HCT116 (cell line): ENCODE measurements at regions not wholly inside any gene's neighbourhood (a gene's known extent, or its start where the extent isn't known, plus 50 kb on each side); places are given as distances from the start of the nearest gene placed in this dataset.

Source experiments
- ATAC-seq: fragments of 200-7000 bp; cut with Tn5 transposase; 2 replicates; pipeline ENCODE4 v1.9.1; 2020; ENCODE audit warnings: mild to moderate bottlenecking, moderate library complexity
- BruUV-seq: library from RNA; stranded (reverse); fragments of 400-500 nt; replicated peaks from 2 replicates; lab custom pipeline; 2021; lab: Mats Ljungman, UMichigan
- CTCF ChIA-PET: fragments of 300-600 bp; sonication (Branson Sonifier 250); formaldehyde crosslinking; loops from one replicate; lab custom pipeline; 2021; ENCODE audit warnings: antibody characterized with exemption; lab: Charles Lee
- POLR2A ChIA-PET: fragments of 300-600, 350-600 bp; sonication (Branson Sonifier 250); formaldehyde crosslinking; loops from one replicate; lab custom pipeline; 2021; ENCODE audit warnings: antibody characterized with exemption; lab: Charles Lee
- RAD21 ChIA-PET, 2 experiments: fragments of 300-600 bp; sonication (Branson Sonifier 250); formaldehyde crosslinking; loops; one replicate each; lab custom pipeline; 2023; ENCODE audit warnings: low total read pairs in 2 of 2; ENCODE audit not compliant: uncharacterized antibody in 2 of 2, unreplicated experiment in 2 of 2, low non-redundant PET in 1 of 2; lab: Charles Lee
- DNase-seq: peaks from one replicate; pipeline ENCODE4 v3.0.0-alpha.2; 2010; ENCODE audit warnings: low read depth, low spot score
- H2AFZ ChIP-seq: fragments of 200-600 bp; shearing (Covaris generic), sonication (generic); 2 replicates; pipeline ENCODE4 v1.6.1; 2017; ENCODE audit warnings: low read depth, mixed run types, mixed read lengths, antibody characterized with exemption, low read length; ENCODE audit not compliant: poor library complexity, severe bottlenecking
- H3K27ac ChIP-seq: 2 replicates; pipeline ENCODE4 v1.5.1; 2012; ENCODE audit warnings: low read depth, low read length
- H3K27me3 ChIP-seq: fragments of 200-600 bp; sonication (generic); 2 replicates; pipeline ENCODE4 v1.6.1; 2016; ENCODE audit warnings: mixed run types, low read length, mixed read lengths; ENCODE audit not compliant: insufficient read depth
- H3K36me3 ChIP-seq, 2 experiments: fragments of 200-500 bp in 1 of 2; fragments of 200-600 bp in 1 of 2; sonication (Bioruptor generic) in 1 of 2; sonication (generic) in 1 of 2; 2 replicates each; pipeline versions ENCODE4 v1.5.1 to v1.6.1; 2014 to 2016; ENCODE audit warnings: low read length in 2 of 2, inconsistent platforms in 1 of 2, mixed read lengths in 1 of 2, mixed run types in 1 of 2; ENCODE audit not compliant: insufficient read depth in 2 of 2, control insufficient read depth in 1 of 2
- H3K4me1 ChIP-seq, 2 experiments: fragments of 200-600 bp in 1 of 2; sonication (generic) in 1 of 2; 2 replicates each; pipeline versions ENCODE4 v1.5.1 to v1.6.1; 2012 to 2017; ENCODE audit warnings: low read length in 2 of 2, inconsistent platforms in 1 of 2, mild to moderate bottlenecking in 1 of 2, mixed read lengths in 1 of 2, mixed run types in 1 of 2, moderate library complexity in 1 of 2; ENCODE audit not compliant: insufficient read depth in 2 of 2, control insufficient read depth in 1 of 2
- H3K4me2 ChIP-seq: fragments of 200-600 bp; sonication (generic); 2 replicates; pipeline ENCODE4 v1.6.1; 2017; ENCODE audit warnings: mixed run types, low read length, mixed read lengths
- H3K4me3 ChIP-seq, 2 experiments: fragments of 200-600 bp in 1 of 2; sonication (generic) in 1 of 2; replicated peaks in 1 of 2; 2 replicates each; pipeline ENCODE4 v1.5.1; 2011 to 2016; ENCODE audit warnings: low read length in 2 of 2, control low read depth in 1 of 2, low read depth in 1 of 2, mild to moderate bottlenecking in 1 of 2, mixed read lengths in 1 of 2, mixed run types in 1 of 2
- H3K79me2 ChIP-seq: fragments of 200-600 bp; sonication (generic); 2 replicates; pipeline ENCODE4 v1.6.1; 2017; ENCODE audit warnings: mild to moderate bottlenecking, mixed run types, low read length, moderate library complexity, mixed read lengths; ENCODE audit not compliant: insufficient read depth
- H3K9ac ChIP-seq: fragments of 200-600 bp; sonication (generic); 2 replicates; pipeline ENCODE4 v1.6.1; 2016; ENCODE audit warnings: low read length, mixed read lengths
- H3K9me2 ChIP-seq: fragments of 200-600 bp; sonication (generic), shearing (Covaris generic); 2 replicates; pipeline ENCODE4 v1.6.1; 2017; ENCODE audit warnings: mixed run types, mild to moderate bottlenecking, moderate library complexity; ENCODE audit not compliant: insufficient read depth
- H3K9me3 ChIP-seq, 2 experiments: fragments of 200-500 bp in 1 of 2; fragments of 200-600 bp in 1 of 2; sonication (Bioruptor generic) in 1 of 2; sonication (generic) in 1 of 2; 2 replicates each; pipeline ENCODE4 v1.6.1; 2014 to 2017; ENCODE audit warnings: low read length in 2 of 2, mixed read lengths in 2 of 2, inconsistent platforms in 1 of 2, low read depth in 1 of 2, mild to moderate bottlenecking in 1 of 2, mixed run types in 1 of 2, moderate library complexity in 1 of 2; ENCODE audit not compliant: control insufficient read depth in 1 of 2, insufficient read depth in 1 of 2
- H4K20me1 ChIP-seq: fragments of 200-600 bp; sonication (generic), shearing (Covaris generic); 2 replicates; pipeline ENCODE4 v1.6.1; 2017; ENCODE audit warnings: mixed run types, mild to moderate bottlenecking, moderate library complexity; ENCODE audit not compliant: insufficient read depth
- ATF3 ChIP-seq: IDR thresholded peaks from 2 replicates; pipeline ENCODE4 v1.6.1; 2012
- CBX3 ChIP-seq: IDR thresholded peaks from 2 replicates; pipeline ENCODE4 v1.6.1; 2012; ENCODE audit warnings: low read depth
- CEBPB ChIP-seq: IDR thresholded peaks from 2 replicates; pipeline ENCODE4 v1.6.1; 2012; ENCODE audit warnings: low read depth
- EGR1 ChIP-seq: IDR thresholded peaks from 2 replicates; pipeline ENCODE4 v1.6.1; 2012; ENCODE audit warnings: low read depth
- EZH2 ChIP-seq: fragments of 200-600 bp; sonication (generic); IDR thresholded peaks from 2 replicates; pipeline ENCODE4 v1.6.1; 2017; ENCODE audit warnings: antibody characterized with exemption, mixed run types
- EZH2phosphoT487 ChIP-seq: fragments of 200-600 bp; IDR thresholded peaks from 2 replicates; pipeline ENCODE4 v1.6.1; 2018; ENCODE audit warnings: antibody characterized with exemption, borderline replicate concordance
- FOSL1 ChIP-seq: IDR thresholded peaks from 2 replicates; pipeline ENCODE4 v1.6.1; 2012; ENCODE audit warnings: low read depth
- JUND ChIP-seq: IDR thresholded peaks from 2 replicates; pipeline ENCODE4 v1.6.1; 2012
- MAX ChIP-seq: IDR thresholded peaks from 2 replicates; pipeline ENCODE4 v1.6.1; 2012
- POLR2A ChIP-seq: IDR thresholded peaks from 2 replicates; pipeline ENCODE4 v1.7.0; 2011; ENCODE audit warnings: borderline replicate concordance; ENCODE audit not compliant: insufficient read depth, insufficient read length; ENCODE audit errors: extremely low read depth
- RAD21 ChIP-seq: IDR thresholded peaks from 2 replicates; pipeline ENCODE4 v1.6.1; 2012; ENCODE audit warnings: low read depth, mild to moderate bottlenecking
- SIN3A ChIP-seq: IDR thresholded peaks from 2 replicates; pipeline ENCODE4 v1.6.1; 2012; ENCODE audit warnings: low read depth
- TCF7L2 ChIP-seq: IDR thresholded peaks from 2 replicates; pipeline ENCODE4 v1.7.0; 2011; ENCODE audit warnings: borderline replicate concordance, inconsistent platforms; ENCODE audit not compliant: insufficient read depth, insufficient read length; ENCODE audit errors: extremely low read depth
- YY1 ChIP-seq: IDR thresholded peaks from 2 replicates; pipeline ENCODE4 v1.6.1; 2011; ENCODE audit warnings: low read length, low read depth, moderate library complexity, mild to moderate bottlenecking; ENCODE audit not compliant: insufficient replicate concordance; ENCODE audit errors: extremely low read depth
- ZFX ChIP-seq: fragments of 450-650 bp; IDR thresholded peaks from 2 replicates; pipeline ENCODE4 v1.6.1; 2017
- ZNF274 ChIP-seq: fragments of 200-500 bp; sonication (Bioruptor generic); IDR thresholded peaks from 2 replicates; pipeline ENCODE4 v1.6.1; 2014; ENCODE audit warnings: mild to moderate bottlenecking, low read depth, low read length, inconsistent platforms
- intact Hi-C: fragments of 100-400 bp; cut with micrococcal nuclease; formaldehyde crosslinking; loops from 2 replicates; pipeline ENCODE4 v1.10.0; 2022

GRCh38 chr4:17246656-17247055, 265.2 kb downstream of the QDPR start:
- peaks cover 28% of the 10 kb centered on the region; the same call in 1 of the 2 replicates for H3K27me3 ChIP-seq
- H3K27ac ChIP-seq: no peak overlapping the region
- ChIA-PET RAD21 (no interaction called here), CTCF (no interaction called here), POLR2A (no interaction called here)
- intact Hi-C loops: no loop called here
- H2AFZ ChIP-seq: no peak overlapping the region
- no peak for DNase-seq
- H3K79me2 ChIP-seq: no peaks in the 10 kb centered on the region
- H3K4me3 ChIP-seq: no peak overlapping the region
- H3K9me2 ChIP-seq: no peaks in the 10 kb centered on the region
- BruUV-seq: no TSS peak
- ATAC-seq: no peak
- no peak for TF ChIP-seq YY1
- TF ChIP-seq MAX: no peak
- TF ChIP-seq JUND: no peak
- TF ChIP-seq SIN3A: no peak
- TF ChIP-seq CEBPB: no peak
- TF ChIP-seq POLR2A: no peak
- TF ChIP-seq ZFX: no peak
- TF ChIP-seq EGR1: no peak
- TF ChIP-seq ATF3: no peak
- no peak for TF ChIP-seq ZNF274
- TF ChIP-seq CBX3: no peak
- no peak for TF ChIP-seq EZH2phosphoT487
- no peak for TF ChIP-seq RAD21
- no peaks in the 10 kb centered on the region for H3K36me3 ChIP-seq
- no peak overlapping the region for H3K4me2 ChIP-seq
- H4K20me1 ChIP-seq: no peaks in the 10 kb centered on the region
- H3K9me3 ChIP-seq: no peaks in the 10 kb centered on the region
- no peaks in the 10 kb centered on the region for H3K4me1 ChIP-seq
- no peak overlapping the region for H3K9ac ChIP-seq

- Histone ChIP-seq H3K36me3 (no peaks in the 10 kb centered on the region), H3K4me1 (no peaks in the 10 kb centered on the region), H4K20me1 (no peaks in the 10 kb centered on the region), H3K9me3 (no peaks in the 10 kb centered on the region), H3K9ac (no peak overlapping the region), H3K4me3 (no peak overlapping the region), H3K79me2 (no peaks in the 10 kb centered on the region), H3K9me2 (no peaks in the 10 kb centered on the region), H3K4me2 (no peak overlapping the region), H3K27me3 (0 out of 2 replicates have a peak, but pooled peaks cover 11% of the 10 kb centered on the region)
- DNase-seq: no peak
- no TSS peak for BruUV-seq
- ChIA-PET POLR2A (no interaction called here), RAD21 (no interaction called here), CTCF (no interaction called here)
- no peak for ATAC-seq
- intact Hi-C loops: no loop called here
- TF ChIP-seq FOSL1 (no peak), EZH2 (no peak), YY1 (no peak), JUND (no peak), TCF7L2 (no peak), EGR1 (no peak)
- TF ChIP-seq, all 23 proteins: peak for 0
- H2AFZ ChIP-seq: no peak overlapping the region
- H3K27ac ChIP-seq: no peak overlapping the region
These were observed 270.1 kb downstream of the QDPR start for GRCh38 chr4:17241835-17242234.
